Sciatic nerve (tissue), 2 donors: ENCODE measurements at regions not wholly inside any gene's neighbourhood (a gene's known extent, or its start where the extent isn't known, plus 50 kb on each side); places are given as distances from the start of the nearest gene placed in this dataset.
"Not testable (repeated sequence)": the region's sequence is repeated elsewhere in the genome, so short reads cannot be mapped to it uniquely, and the experiment has no call there.

Experiments used
- ATAC-seq: fragments of 200-7000 bp; cut with Tn5 transposase; one replicate; pipeline ENCODE4 v1.9.1; 2020; ENCODE audit warnings: mild to moderate bottlenecking, moderate library complexity
- DNase-seq: peaks from one replicate; pipeline ENCODE4 v3.0.0-alpha.2; 2020; ENCODE audit warnings: low spot score
- intact Hi-C: fragments of 100-400 bp; cut with DNase I; formaldehyde crosslinking; loops from one replicate; pipeline ENCODE4 v1.14.2; 2022
- donor health status: DM: no; HTN: no; CAD: no.
- donor health status: DM: no; HTN: no; CAD: no.

- DNase-seq, result no peak
- intact Hi-C loops, result no loop called here
- no peak for ATAC-seq
These were observed 84.7 kb upstream of the SLC25A36 start for GRCh38 chr3:140856905-140857304.

GRCh38 chr3:140857993-140858392 lies 83.6 kb upstream of the SLC25A36 start:
- intact Hi-C loops, result no loop called here
- ATAC-seq (no peak), DNase-seq (no peak)

GRCh38 chr3:140859592-140860336 lies 81.9 kb upstream of the SLC25A36 start:
- intact Hi-C loops, result no loop called here
- no peak for ATAC-seq
- DNase-seq, result no peak

- ATAC-seq, result peak; percentile 41
- peak; percentile 65 for DNase-seq
- intact Hi-C loops, result no loop called here
These were observed 78.0 kb upstream of the SLC25A36 start for GRCh38 chr3:140863580-140864009.

GRCh38 chr3:140870351-140870750 lies 71.3 kb upstream of the SLC25A36 start:
- intact Hi-C loops, result no loop called here
- no peak for ATAC-seq
- DNase-seq, result no peak

GRCh38 chr3:140871022-140871421 lies 70.6 kb upstream of the SLC25A36 start:
- ATAC-seq, result no peak
- intact Hi-C loops, result no loop called here

GRCh38 chr3:140872165-140872564 lies 69.5 kb upstream of the SLC25A36 start:
- intact Hi-C loops, ATAC-seq, DNase-seq: not testable (repeated sequence)

More at GRCh38 chr3:140871022-140871421, 70.6 kb upstream of the SLC25A36 start:
- DNase-seq, result no peak

GRCh38 chr3:140883428-140884040 lies 58.1 kb upstream of the SLC25A36 start:
- ATAC-seq (no peak), DNase-seq (no peak)
- intact Hi-C loops, result no loop called here

- DNase-seq, intact Hi-C loops, ATAC-seq: not testable (repeated sequence)
These were observed 55.9 kb upstream of the SLC25A36 start for GRCh38 chr3:140885697-140886096.
